PC-3 (cell line): ENCODE measurements at regions not wholly inside any gene's neighbourhood (a gene's known extent, or its start where the extent isn't known, plus 50 kb on each side); places are given as distances from the start of the nearest gene placed in this dataset.

Experiments
- ATAC-seq: fragments of 200-7000 bp; cut with Tn5 transposase; 2 replicates; pipeline ENCODE4 v1.9.1; 2020; ENCODE audit warnings: mild to moderate bottlenecking, moderate library complexity
- BruUV-seq: library from RNA; stranded (reverse); fragments of 400-500 nt; replicated peaks from 2 replicates; lab custom pipeline; 2021; lab: Mats Ljungman, UMichigan
- CTCF ChIA-PET: fragments of 300-600 bp; sonication (Branson Sonifier 250); formaldehyde crosslinking; loops from one replicate; lab custom pipeline; 2022; ENCODE audit warnings: antibody characterized with exemption; lab: Charles Lee
- POLR2A ChIA-PET: fragments of 300-600 bp; sonication (Branson Sonifier 250); formaldehyde crosslinking; loops from one replicate; lab custom pipeline; 2022; ENCODE audit warnings: antibody characterized with exemption; ENCODE audit not compliant: unreplicated experiment; lab: Charles Lee
- DNase-seq: peaks from one replicate; pipeline ENCODE4 v3.0.0-alpha.2; 2015
- H2AFZ ChIP-seq: fragments of 300-600 bp; sonication (generic); 2 replicates; pipeline ENCODE4 v1.6.0; 2016; ENCODE audit warnings: antibody characterized with exemption, low read length
- H3F3A ChIP-seq: fragments of 300-600 bp; sonication (generic); one replicate; pipeline ENCODE4 v1.6.0; 2017; ENCODE audit warnings: antibody characterized with exemption, low read length, control low read depth, mild to moderate bottlenecking; ENCODE audit not compliant: unreplicated experiment
- H3K27ac ChIP-seq: fragments of 300-600 bp; sonication (generic); 2 replicates; pipeline ENCODE4 v1.5.1; 2016; ENCODE audit warnings: mild to moderate bottlenecking, low read length
- H3K27me3 ChIP-seq: fragments of 300-600 bp; sonication (generic); 2 replicates; pipeline ENCODE4 v1.6.1; 2016; ENCODE audit warnings: low read length, mixed read lengths
- H3K36me3 ChIP-seq: fragments of 300-600 bp; sonication (generic); 2 replicates; pipeline ENCODE4 v1.6.1; 2016; ENCODE audit warnings: low read depth, mixed run types, low read length, mixed read lengths
- H3K4me1 ChIP-seq: fragments of 300-600 bp; sonication (generic); 2 replicates; pipeline ENCODE4 v1.5.1; 2016; ENCODE audit warnings: low read length; ENCODE audit not compliant: insufficient read depth
- H3K4me2 ChIP-seq: fragments of 300-600 bp; sonication (generic); 2 replicates; pipeline ENCODE4 v1.6.0; 2016; ENCODE audit warnings: low read length
- H3K4me3 ChIP-seq: fragments of 300-600 bp; sonication (generic); 2 replicates; pipeline ENCODE4 v1.5.1; 2016; ENCODE audit warnings: mild to moderate bottlenecking, low read length, mixed read lengths
- H3K79me2 ChIP-seq: fragments of 300-600 bp; sonication (generic); 2 replicates; pipeline ENCODE4 v1.6.1; 2017; ENCODE audit warnings: low read length, mixed read lengths
- H3K9ac ChIP-seq: fragments of 300-600 bp; sonication (generic); 2 replicates; pipeline ENCODE4 v1.6.0; 2016; ENCODE audit warnings: mild to moderate bottlenecking, low read length
- H3K9me2 ChIP-seq: fragments of 300-600 bp; sonication (generic); replicated peaks from 2 replicates; pipeline ENCODE4 v1.6.1; 2016; ENCODE audit warnings: mixed run types, low read length, mixed read lengths
- H3K9me3 ChIP-seq: fragments of 300-600 bp; sonication (generic); 2 replicates; pipeline ENCODE4 v1.6.1; 2016; ENCODE audit warnings: low read length, mixed read lengths
- H4K20me1 ChIP-seq: fragments of 300-600 bp; sonication (generic); 2 replicates; pipeline ENCODE4 v1.6.1; 2016; ENCODE audit warnings: low read length, mixed read lengths
- CTCF ChIP-seq: fragments of 300-600 bp; sonication (generic); conservative IDR thresholded peaks from 2 replicates; pipeline ENCODE4 v1.5.1; 2017; ENCODE audit warnings: antibody characterized with exemption, low read depth, mild to moderate bottlenecking, low read length
- EZH2 ChIP-seq: fragments of 300-600 bp; sonication (generic); IDR thresholded peaks from one replicate; pipeline ENCODE4 v1.6.1; 2017; ENCODE audit warnings: antibody characterized with exemption, mild to moderate bottlenecking, low read length; ENCODE audit not compliant: unreplicated experiment
- EZH2phosphoT487 ChIP-seq: fragments of 300-600 bp; sonication (generic); IDR thresholded peaks from 2 replicates; pipeline ENCODE4 v1.6.1; 2018; ENCODE audit warnings: mild to moderate bottlenecking, antibody characterized with exemption, low read length, borderline replicate concordance
- intact Hi-C: fragments of 100-400 bp; cut with micrococcal nuclease; formaldehyde crosslinking; loops from 2 replicates; pipeline ENCODE4 v1.9.0; 2023

GRCh38 chr2:217431577-217432269, 571.1 kb downstream of the TNS1 start:
- ATAC-seq (no peak), DNase-seq (no peak)
- Histone ChIP-seq H3K27me3 (no peaks in the 10 kb centered on the region), H3K4me3 (no peak overlapping the region), H3K9me2 (no peaks in the 10 kb centered on the region), H4K20me1 (no peaks in the 10 kb centered on the region), H3K36me3 (no peaks in the 10 kb centered on the region), H3K9me3 (no peaks in the 10 kb centered on the region), H3K9ac (no peak overlapping the region), H3K79me2 (no peaks in the 10 kb centered on the region), H3K4me2 (no peak overlapping the region), H2AFZ (0 out of 2 replicates have a peak overlapping the region, but pooled peaks have one; percentile 36), H3K27ac (no peak overlapping the region), H3K4me1 (peaks cover 11% of the 10 kb centered on the region), H3F3A (no peaks in the 10 kb centered on the region)
- intact Hi-C loops = no loop called here
- ChIA-PET POLR2A (no interaction called here), CTCF (no interaction called here)
- BruUV-seq = no TSS peak
- TF ChIP-seq CTCF (no peak), EZH2 (no peak), EZH2phosphoT487 (no peak)

GRCh38 chr2:217430916-217431576, 571.2 kb upstream of the TNP1 start:
- Histone ChIP-seq H3K79me2 (no peaks in the 10 kb centered on the region), H3K4me1 (peaks cover 11% of the 10 kb centered on the region), H3K4me2 (no peak overlapping the region), H3K4me3 (no peak overlapping the region), H3K9me3 (no peaks in the 10 kb centered on the region), H3F3A (no peaks in the 10 kb centered on the region), H2AFZ (no peak overlapping the region), H4K20me1 (no peaks in the 10 kb centered on the region), H3K27me3 (no peaks in the 10 kb centered on the region), H3K9ac (no peak overlapping the region), H3K9me2 (no peaks in the 10 kb centered on the region), H3K27ac (no peak overlapping the region), H3K36me3 (no peaks in the 10 kb centered on the region)
- intact Hi-C loops = no loop called here
- BruUV-seq = no TSS peak
- CTCF ChIA-PET = no interaction called here
- TF ChIP-seq CTCF (no peak), EZH2 (no peak), EZH2phosphoT487 (no peak)
- no peak for ATAC-seq
- POLR2A ChIA-PET = no interaction called here
- DNase-seq = no peak

- ChIA-PET CTCF (no interaction called here), POLR2A (no interaction called here)
- H3K36me3 ChIP-seq = no peaks in the 10 kb centered on the region
- no peaks in the 10 kb centered on the region for H3K27me3 ChIP-seq
- no peaks in the 10 kb centered on the region for H3K9me2 ChIP-seq
- no peaks in the 10 kb centered on the region for H3K79me2 ChIP-seq
- no peaks in the 10 kb centered on the region for H3K9me3 ChIP-seq
- H4K20me1 ChIP-seq = no peaks in the 10 kb centered on the region
- no peak overlapping the region for H3K4me2 ChIP-seq
- no peaks in the 10 kb centered on the region for H3F3A ChIP-seq
- H3K4me3 ChIP-seq = no peak overlapping the region
- 0 out of 2 replicates have a peak overlapping the region, but pooled peaks have one; percentile 40 for H2AFZ ChIP-seq
- ATAC-seq (no peak), DNase-seq (peak; percentile 40)
- intact Hi-C loops = no loop called here
- H3K9ac ChIP-seq = no peak overlapping the region
- no TSS peak for BruUV-seq
- H3K4me1 ChIP-seq = peaks cover 11% of the 10 kb centered on the region
- no peak for TF ChIP-seq EZH2
- TF ChIP-seq CTCF = no peak
- TF ChIP-seq EZH2phosphoT487 = no peak
- H3K27ac ChIP-seq = no peak overlapping the region
These were observed 570.2 kb upstream of the TNP1 start for GRCh38 chr2:217429981-217430500.
